Liver (tissue), 3 donors: ENCODE measurements at regions not wholly inside any gene's neighbourhood (a gene's known extent, or its start where the extent isn't known, plus 50 kb on each side); places are given as distances from the start of the nearest gene placed in this dataset.

Experiments
- EGR1 ChIP-seq, 2 donors: IDR thresholded peaks; 2 replicates each; pipeline ENCODE4 v1.6.1; 2016 to 2018; ENCODE audit warnings: antibody characterized with exemption in 2 of 2, low read depth in 2 of 2
- GABPA ChIP-seq, 2 donors: IDR thresholded peaks in 1 of 2; conservative IDR thresholded peaks in 1 of 2; 2 replicates each; pipeline ENCODE4 v1.6.1; 2016; ENCODE audit warnings: antibody characterized with exemption in 2 of 2, mild to moderate bottlenecking in 1 of 2, moderate library complexity in 1 of 2
- HNF4G ChIP-seq: IDR thresholded peaks from 2 replicates; pipeline ENCODE4 v1.6.1; 2016; ENCODE audit warnings: antibody characterized with exemption
- JUND ChIP-seq, 2 donors: IDR thresholded peaks; 2 replicates each; pipeline ENCODE4 v1.6.1; 2016; ENCODE audit warnings: antibody characterized with exemption in 2 of 2
- RAD21 ChIP-seq, 2 donors: IDR thresholded peaks; 2 replicates each; pipeline ENCODE4 v1.6.1; 2016; ENCODE audit warnings: antibody characterized with exemption in 2 of 2, mild to moderate bottlenecking in 2 of 2
- RXRA ChIP-seq, 2 donors: IDR thresholded peaks; 2 replicates each; pipeline ENCODE4 v1.6.1; 2017 to 2018; ENCODE audit warnings: antibody characterized with exemption in 2 of 2, mild to moderate bottlenecking in 1 of 2
- SP1 ChIP-seq: IDR thresholded peaks from 2 replicates; pipeline ENCODE4 v1.6.1; 2018; ENCODE audit warnings: antibody characterized with exemption, mild to moderate bottlenecking
- TAF1 ChIP-seq: conservative IDR thresholded peaks from 2 replicates; pipeline ENCODE4 v1.6.1; 2016; ENCODE audit warnings: antibody characterized with exemption, mild to moderate bottlenecking
- YY1 ChIP-seq: IDR thresholded peaks from 2 replicates; pipeline ENCODE4 v1.6.1; 2016; ENCODE audit warnings: antibody characterized with exemption, mild to moderate bottlenecking
- TF ChIP-seq, protein P1 (sequence below): fragments of 150-350 bp; IDR thresholded peaks from 2 replicates; pipeline ENCODE4 v1.5.1; 2017; ENCODE audit warnings: improper control_type of control experiment, low read depth, low read length; ENCODE audit not compliant: missing input control
- TF ChIP-seq, protein P2 (sequence below): IDR thresholded peaks from 2 replicates; pipeline ENCODE4 v1.6.1; 2016; ENCODE audit warnings: antibody characterized with exemption
- TF ChIP-seq, protein P3 (sequence below): IDR thresholded peaks from 2 replicates; pipeline ENCODE4 v1.6.1; 2016; ENCODE audit warnings: antibody characterized with exemption, mild to moderate bottlenecking
- TF ChIP-seq, protein P4 (sequence below): IDR thresholded peaks from 2 replicates; pipeline ENCODE4 v1.6.1; 2016; ENCODE audit warnings: antibody characterized with exemption
- TF ChIP-seq, protein P5 (sequence below): IDR thresholded peaks from 2 replicates; pipeline ENCODE4 v1.6.1; 2016; ENCODE audit warnings: antibody characterized with exemption
- donor health status: healthy.
- donor health status: healthy.

DNA sequence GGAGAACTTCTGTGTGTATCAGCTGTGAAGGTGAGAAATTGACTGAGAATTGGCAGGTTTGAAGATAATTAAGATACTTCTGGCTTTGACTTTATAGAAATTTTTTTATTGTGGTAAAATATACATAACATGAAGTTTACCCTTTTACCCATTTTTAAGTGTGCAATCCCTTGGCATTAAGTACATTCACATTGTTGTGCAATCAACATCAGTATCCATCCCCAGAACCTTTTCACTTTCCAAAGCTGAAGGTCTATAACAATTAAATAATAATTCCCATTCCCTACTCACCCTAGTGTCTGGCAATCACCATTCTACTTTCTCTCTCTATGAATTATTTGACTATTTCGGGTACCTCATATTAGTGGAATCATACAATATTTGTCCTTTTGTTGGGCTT lies 69.9 kb downstream of the ACTBL2 start:
- TF ChIP-seq, protein P1, sequence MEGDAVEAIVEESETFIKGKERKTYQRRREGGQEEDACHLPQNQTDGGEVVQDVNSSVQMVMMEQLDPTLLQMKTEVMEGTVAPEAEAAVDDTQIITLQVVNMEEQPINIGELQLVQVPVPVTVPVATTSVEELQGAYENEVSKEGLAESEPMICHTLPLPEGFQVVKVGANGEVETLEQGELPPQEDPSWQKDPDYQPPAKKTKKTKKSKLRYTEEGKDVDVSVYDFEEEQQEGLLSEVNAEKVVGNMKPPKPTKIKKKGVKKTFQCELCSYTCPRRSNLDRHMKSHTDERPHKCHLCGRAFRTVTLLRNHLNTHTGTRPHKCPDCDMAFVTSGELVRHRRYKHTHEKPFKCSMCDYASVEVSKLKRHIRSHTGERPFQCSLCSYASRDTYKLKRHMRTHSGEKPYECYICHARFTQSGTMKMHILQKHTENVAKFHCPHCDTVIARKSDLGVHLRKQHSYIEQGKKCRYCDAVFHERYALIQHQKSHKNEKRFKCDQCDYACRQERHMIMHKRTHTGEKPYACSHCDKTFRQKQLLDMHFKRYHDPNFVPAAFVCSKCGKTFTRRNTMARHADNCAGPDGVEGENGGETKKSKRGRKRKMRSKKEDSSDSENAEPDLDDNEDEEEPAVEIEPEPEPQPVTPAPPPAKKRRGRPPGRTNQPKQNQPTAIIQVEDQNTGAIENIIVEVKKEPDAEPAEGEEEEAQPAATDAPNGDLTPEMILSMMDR: no peak
- TF ChIP-seq, protein P2, sequence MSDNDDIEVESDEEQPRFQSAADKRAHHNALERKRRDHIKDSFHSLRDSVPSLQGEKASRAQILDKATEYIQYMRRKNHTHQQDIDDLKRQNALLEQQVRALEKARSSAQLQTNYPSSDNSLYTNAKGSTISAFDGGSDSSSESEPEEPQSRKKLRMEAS: no peak
- TF ChIP-seq, protein P3, sequence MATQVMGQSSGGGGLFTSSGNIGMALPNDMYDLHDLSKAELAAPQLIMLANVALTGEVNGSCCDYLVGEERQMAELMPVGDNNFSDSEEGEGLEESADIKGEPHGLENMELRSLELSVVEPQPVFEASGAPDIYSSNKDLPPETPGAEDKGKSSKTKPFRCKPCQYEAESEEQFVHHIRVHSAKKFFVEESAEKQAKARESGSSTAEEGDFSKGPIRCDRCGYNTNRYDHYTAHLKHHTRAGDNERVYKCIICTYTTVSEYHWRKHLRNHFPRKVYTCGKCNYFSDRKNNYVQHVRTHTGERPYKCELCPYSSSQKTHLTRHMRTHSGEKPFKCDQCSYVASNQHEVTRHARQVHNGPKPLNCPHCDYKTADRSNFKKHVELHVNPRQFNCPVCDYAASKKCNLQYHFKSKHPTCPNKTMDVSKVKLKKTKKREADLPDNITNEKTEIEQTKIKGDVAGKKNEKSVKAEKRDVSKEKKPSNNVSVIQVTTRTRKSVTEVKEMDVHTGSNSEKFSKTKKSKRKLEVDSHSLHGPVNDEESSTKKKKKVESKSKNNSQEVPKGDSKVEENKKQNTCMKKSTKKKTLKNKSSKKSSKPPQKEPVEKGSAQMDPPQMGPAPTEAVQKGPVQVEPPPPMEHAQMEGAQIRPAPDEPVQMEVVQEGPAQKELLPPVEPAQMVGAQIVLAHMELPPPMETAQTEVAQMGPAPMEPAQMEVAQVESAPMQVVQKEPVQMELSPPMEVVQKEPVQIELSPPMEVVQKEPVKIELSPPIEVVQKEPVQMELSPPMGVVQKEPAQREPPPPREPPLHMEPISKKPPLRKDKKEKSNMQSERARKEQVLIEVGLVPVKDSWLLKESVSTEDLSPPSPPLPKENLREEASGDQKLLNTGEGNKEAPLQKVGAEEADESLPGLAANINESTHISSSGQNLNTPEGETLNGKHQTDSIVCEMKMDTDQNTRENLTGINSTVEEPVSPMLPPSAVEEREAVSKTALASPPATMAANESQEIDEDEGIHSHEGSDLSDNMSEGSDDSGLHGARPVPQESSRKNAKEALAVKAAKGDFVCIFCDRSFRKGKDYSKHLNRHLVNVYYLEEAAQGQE: no peak
- TF ChIP-seq RAD21 (IDR thresholded peaks at IDR 0.05) (no peak), HNF4G (no peak), JUND (IDR thresholded peaks at IDR 0.05) (no peak), YY1 (no peak), TAF1 (no peak), RXRA (IDR thresholded peaks at IDR 0.05) (no peak), GABPA (IDR thresholded peaks at IDR 0.05 in 1 of 2, conservative IDR thresholded peaks at IDR 0.05 in 1 of 2) (no peak), SP1 (no peak), EGR1 (IDR thresholded peaks at IDR 0.05; ENCODE audit: low read depth in 2 of 2) (no peak)
- TF ChIP-seq, protein P4, sequence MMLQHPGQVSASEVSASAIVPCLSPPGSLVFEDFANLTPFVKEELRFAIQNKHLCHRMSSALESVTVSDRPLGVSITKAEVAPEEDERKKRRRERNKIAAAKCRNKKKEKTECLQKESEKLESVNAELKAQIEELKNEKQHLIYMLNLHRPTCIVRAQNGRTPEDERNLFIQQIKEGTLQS: no peak
- TF ChIP-seq, protein P5, sequence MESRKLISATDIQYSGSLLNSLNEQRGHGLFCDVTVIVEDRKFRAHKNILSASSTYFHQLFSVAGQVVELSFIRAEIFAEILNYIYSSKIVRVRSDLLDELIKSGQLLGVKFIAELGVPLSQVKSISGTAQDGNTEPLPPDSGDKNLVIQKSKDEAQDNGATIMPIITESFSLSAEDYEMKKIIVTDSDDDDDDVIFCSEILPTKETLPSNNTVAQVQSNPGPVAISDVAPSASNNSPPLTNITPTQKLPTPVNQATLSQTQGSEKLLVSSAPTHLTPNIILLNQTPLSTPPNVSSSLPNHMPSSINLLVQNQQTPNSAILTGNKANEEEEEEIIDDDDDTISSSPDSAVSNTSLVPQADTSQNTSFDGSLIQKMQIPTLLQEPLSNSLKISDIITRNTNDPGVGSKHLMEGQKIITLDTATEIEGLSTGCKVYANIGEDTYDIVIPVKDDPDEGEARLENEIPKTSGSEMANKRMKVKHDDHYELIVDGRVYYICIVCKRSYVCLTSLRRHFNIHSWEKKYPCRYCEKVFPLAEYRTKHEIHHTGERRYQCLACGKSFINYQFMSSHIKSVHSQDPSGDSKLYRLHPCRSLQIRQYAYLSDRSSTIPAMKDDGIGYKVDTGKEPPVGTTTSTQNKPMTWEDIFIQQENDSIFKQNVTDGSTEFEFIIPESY: no peak
